LNCAP (cell line): ENCODE measurements at regions not wholly inside any gene's neighbourhood (a gene's known extent, or its start where the extent isn't known, plus 50 kb on each side); places are given as distances from the start of the nearest gene placed in this dataset.

Experiments
- CTCF ChIP-seq: fragments of 450-650 bp; IDR thresholded peaks from 2 replicates; pipeline ENCODE4 v1.5.1; 2017; ENCODE audit warnings: mild to moderate bottlenecking

- TF ChIP-seq CTCF, result no peak
These were observed 162.9 kb downstream of the TRIB2 start for GRCh38 chr2:12879649-12880048.

- TF ChIP-seq CTCF, result no peak
These were observed 165.2 kb downstream of the TRIB2 start for GRCh38 chr2:12881952-12882351.

- TF ChIP-seq CTCF, result no peak
These were observed 165.7 kb downstream of the TRIB2 start for GRCh38 chr2:12882393-12882792.

- no peak for TF ChIP-seq CTCF
These were observed 167.2 kb downstream of the TRIB2 start for GRCh38 chr2:12883906-12884305.

GRCh38 chr2:12884713-12885282 lies 168.1 kb downstream of the TRIB2 start:
- TF ChIP-seq CTCF, result no peak

- no peak for TF ChIP-seq CTCF
These were observed 173.3 kb downstream of the TRIB2 start for GRCh38 chr2:12890066-12890465.

GRCh38 chr2:12890481-12890991 lies 173.8 kb downstream of the TRIB2 start:
- TF ChIP-seq CTCF, result no peak

GRCh38 chr2:12895017-12895416 lies 178.3 kb downstream of the TRIB2 start:
- TF ChIP-seq CTCF, result no peak
